ENCODE measurements at regions not wholly inside any gene's neighbourhood (a gene's known extent, or its start where the extent isn't known, plus 50 kb on each side); places are given as distances from the start of the nearest gene placed in this dataset.

GRCh38 chr10:55065185-55065584, 264.2 kb upstream of the PCDH15 start:
- DNase-seq, result peak in 1 of 2 experiments; percentile 45
- Histone ChIP-seq H3K4me3 (no peak overlapping the region), H3K4me2 (no peak overlapping the region), H3K9me2 (ENCODE audit: insufficient read depth) (0 out of 2 replicates have a peak, but pooled peaks cover 4% of the 10 kb centered on the region), H3F3A (ENCODE audit: insufficient read depth, low read depth) (no peaks in the 10 kb centered on the region), H3K79me2 (ENCODE audit: low read depth) (no peaks in the 10 kb centered on the region), H3K36me3 (ENCODE audit: low read depth) (no peaks in the 10 kb centered on the region), H3K27ac (no peak overlapping the region), H3K9me3 (ENCODE audit: insufficient read depth, low read depth) (no peaks in the 10 kb centered on the region), H3K4me1 (replicated peaks; ENCODE audit: insufficient read depth) (no peaks in the 10 kb centered on the region; the same call in 1 of the 2 replicates), H4K20me1 (ENCODE audit: insufficient read depth) (no peaks in the 10 kb centered on the region), H2AFZ (0 out of 2 replicates have a peak overlapping the region, but pooled peaks have one; percentile 1), H3K27me3 (ENCODE audit: insufficient read depth, low read depth) (no peaks in the 10 kb centered on the region)
- ChIA-PET POLR2A (ENCODE audit: unreplicated experiment) (interaction anchor here (0.5 kb wide), 1 partner anchor 156 kb away, joined by 4 read pairs; no protein-coding TSS in a partner anchor), CTCF (no interaction called here)
- no TSS peak for BruUV-seq (replicated peaks)
- TF ChIP-seq CTCF (conservative IDR thresholded peaks at IDR 0.05) (no peak), EZH2 (IDR thresholded peaks at IDR 0.05; ENCODE audit: low read depth) (no peak)
- intact Hi-C loops (cut with micrococcal nuclease; ENCODE audit: unreplicated experiment), result no loop called here

DNA sequence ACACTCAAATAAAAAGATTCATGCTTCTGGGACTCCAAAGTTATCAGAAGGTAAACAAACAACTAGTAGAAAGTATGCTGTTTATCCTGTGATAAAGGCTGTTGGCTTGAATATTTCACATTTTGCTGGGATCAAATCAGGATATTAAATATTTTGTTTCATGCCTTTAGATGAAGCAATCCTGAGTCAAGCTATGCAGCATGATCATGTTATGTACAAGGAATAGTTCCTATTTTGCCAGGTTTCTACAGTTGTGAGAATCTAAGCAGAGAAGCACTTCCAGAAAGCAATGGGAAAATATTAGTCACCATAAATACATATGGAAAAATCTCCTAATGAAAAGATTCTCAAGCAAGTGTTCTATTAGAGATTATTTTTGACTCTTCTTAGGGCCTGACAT, 262.8 kb upstream of the PCDH15 start:
- H3K9me3 ChIP-seq (ENCODE audit: insufficient read depth, low read depth), result no peaks in the 10 kb centered on the region
- ChIA-PET CTCF (no interaction called here), POLR2A (ENCODE audit: unreplicated experiment) (no interaction called here)
- H3K27ac ChIP-seq, result no peak overlapping the region
- H3K27me3 ChIP-seq (ENCODE audit: insufficient read depth, low read depth), result no peaks in the 10 kb centered on the region
- H3K9me2 ChIP-seq (ENCODE audit: insufficient read depth), result 0 out of 2 replicates have a peak, but pooled peaks cover 4% of the 10 kb centered on the region
- H3K36me3 ChIP-seq (ENCODE audit: low read depth), result no peaks in the 10 kb centered on the region
- no peak overlapping the region for H2AFZ ChIP-seq
- no peak for DNase-seq
- BruUV-seq (replicated peaks), result no TSS peak
- no peaks in the 10 kb centered on the region for H3K79me2 ChIP-seq (ENCODE audit: low read depth)
- no peaks in the 10 kb centered on the region; the same call in 1 of the 2 replicates for H3K4me1 ChIP-seq (replicated peaks; ENCODE audit: insufficient read depth)
- no peak overlapping the region for H3K4me3 ChIP-seq
- TF ChIP-seq EZH2 (IDR thresholded peaks at IDR 0.05; ENCODE audit: low read depth), result no peak
- no peak for TF ChIP-seq CTCF (conservative IDR thresholded peaks at IDR 0.05)
- H4K20me1 ChIP-seq (ENCODE audit: insufficient read depth), result no peaks in the 10 kb centered on the region
- H3F3A ChIP-seq (ENCODE audit: insufficient read depth, low read depth), result no peaks in the 10 kb centered on the region
- H3K4me2 ChIP-seq, result no peak overlapping the region
- intact Hi-C loops (cut with micrococcal nuclease; ENCODE audit: unreplicated experiment), result no loop called here

DNA sequence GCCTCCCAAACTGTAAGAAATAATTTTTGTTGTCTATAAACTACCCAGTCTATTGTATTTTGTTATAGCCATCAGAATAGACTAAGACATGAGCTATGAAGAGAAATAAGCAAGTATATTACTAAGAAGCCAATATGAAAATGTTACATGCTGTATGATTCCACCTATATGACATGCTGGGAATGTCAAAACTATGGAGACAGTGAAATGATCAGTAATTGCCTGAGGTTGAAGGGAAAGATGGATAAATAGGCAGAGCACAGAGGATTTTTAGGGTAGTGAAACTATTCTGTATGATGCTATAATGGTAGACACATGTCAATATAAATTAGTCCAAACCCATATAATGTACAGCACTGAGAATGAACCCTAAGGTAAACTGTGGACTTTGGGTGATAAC, 261.3 kb upstream of the PCDH15 start:
- no peaks in the 10 kb centered on the region; the same call in 1 of the 2 replicates for H3K4me1 ChIP-seq (replicated peaks; ENCODE audit: insufficient read depth)
- CTCF ChIA-PET, result no interaction called here
- no peak overlapping the region for H2AFZ ChIP-seq
- H4K20me1 ChIP-seq (ENCODE audit: insufficient read depth), result no peaks in the 10 kb centered on the region
- no peaks in the 10 kb centered on the region for H3K27me3 ChIP-seq (ENCODE audit: insufficient read depth, low read depth)
- no TSS peak for BruUV-seq (replicated peaks)
- no peak for DNase-seq
- intact Hi-C loops (cut with micrococcal nuclease; ENCODE audit: unreplicated experiment), result no loop called here
- H3K9me3 ChIP-seq (ENCODE audit: insufficient read depth, low read depth), result no peaks in the 10 kb centered on the region
- H3K4me3 ChIP-seq, result no peak overlapping the region
- no peaks in the 10 kb centered on the region for H3K36me3 ChIP-seq (ENCODE audit: low read depth)
- no peak overlapping the region for H3K4me2 ChIP-seq
- TF ChIP-seq CTCF (conservative IDR thresholded peaks at IDR 0.05), result no peak
- no peak for TF ChIP-seq EZH2 (IDR thresholded peaks at IDR 0.05; ENCODE audit: low read depth)
- no peak overlapping the region for H3K27ac ChIP-seq
- no peaks in the 10 kb centered on the region for H3K79me2 ChIP-seq (ENCODE audit: low read depth)
- POLR2A ChIA-PET (ENCODE audit: unreplicated experiment), result no interaction called here
- no peaks in the 10 kb centered on the region for H3F3A ChIP-seq (ENCODE audit: insufficient read depth, low read depth)
- 0 out of 2 replicates have a peak, but pooled peaks cover 4% of the 10 kb centered on the region for H3K9me2 ChIP-seq (ENCODE audit: insufficient read depth)
